PC-9 (cell line): ENCODE measurements at regions not wholly inside any gene's neighbourhood (a gene's known extent, or its start where the extent isn't known, plus 50 kb on each side); places are given as distances from the start of the nearest gene placed in this dataset.

Experiments
- BruUV-seq: library from RNA; stranded (reverse); fragments of 400-500 nt; replicated peaks from 2 replicates; lab custom pipeline; 2021; lab: Mats Ljungman, UMichigan
- CTCF ChIA-PET: fragments of 300-600 bp; sonication (Branson Sonifier 250); formaldehyde crosslinking; loops from one replicate; lab custom pipeline; 2022; ENCODE audit warnings: antibody characterized with exemption; lab: Charles Lee
- POLR2A ChIA-PET: fragments of 300-600 bp; sonication (Branson Sonifier 250); formaldehyde crosslinking; loops from one replicate; lab custom pipeline; 2022; ENCODE audit warnings: antibody characterized with exemption; ENCODE audit not compliant: unreplicated experiment; lab: Charles Lee
- DNase-seq, 2 experiments: peaks; one replicate each; pipeline versions ENCODE4 v3.0.0 to v3.0.0-alpha.2; 2015 to 2022; ENCODE audit warnings: mixed read lengths in 1 of 2
- H2AFZ ChIP-seq: fragments of 200-600 bp; sonication (generic); 2 replicates; pipeline ENCODE4 v1.8.1; 2017; ENCODE audit warnings: antibody characterized with exemption
- H3F3A ChIP-seq: fragments of 200-600 bp; sonication (generic); 2 replicates; pipeline ENCODE4 v1.8.1; 2017; ENCODE audit warnings: antibody characterized with exemption, mild to moderate bottlenecking, low read depth; ENCODE audit not compliant: insufficient read depth
- H3K27ac ChIP-seq: fragments of 200-600 bp; sonication (generic); 2 replicates; pipeline ENCODE4 v1.6.1; 2016; ENCODE audit warnings: mixed run types
- H3K27me3 ChIP-seq: fragments of 200-600 bp; sonication (generic); 2 replicates; pipeline ENCODE4 v1.6.1; 2016; ENCODE audit warnings: low read depth, mixed run types; ENCODE audit not compliant: insufficient read depth
- H3K36me3 ChIP-seq: fragments of 200-600 bp; sonication (generic); 2 replicates; pipeline ENCODE4 v1.6.1; 2016; ENCODE audit warnings: low read depth, mixed run types
- H3K4me1 ChIP-seq: fragments of 200-600 bp; sonication (generic); replicated peaks from 2 replicates; pipeline ENCODE4 v1.6.1; 2016; ENCODE audit warnings: mixed run types; ENCODE audit not compliant: insufficient read depth
- H3K4me2 ChIP-seq: fragments of 200-600 bp; sonication (generic); 2 replicates; pipeline ENCODE4 v1.6.1; 2017; ENCODE audit warnings: mixed run types
- H3K4me3 ChIP-seq: fragments of 200-600 bp; sonication (generic); 2 replicates; pipeline ENCODE4 v1.6.1; 2016; ENCODE audit warnings: mixed run types
- H3K79me2 ChIP-seq: fragments of 200-600 bp; sonication (generic); 2 replicates; pipeline ENCODE4 v1.6.1; 2017; ENCODE audit warnings: low read depth, mixed run types
- H3K9me2 ChIP-seq: fragments of 200-600 bp; sonication (generic); 2 replicates; pipeline ENCODE4 v1.8.1; 2017; ENCODE audit warnings: mild to moderate bottlenecking; ENCODE audit not compliant: insufficient read depth
- H3K9me3 ChIP-seq: fragments of 200-600 bp; sonication (generic); 2 replicates; pipeline ENCODE4 v1.8.1; 2016; ENCODE audit warnings: low read depth; ENCODE audit not compliant: insufficient read depth
- H4K20me1 ChIP-seq: fragments of 200-600 bp; sonication (generic); 2 replicates; pipeline ENCODE4 v1.8.1; 2017; ENCODE audit not compliant: insufficient read depth
- EZH2 ChIP-seq: fragments of 200-600 bp; sonication (generic); IDR thresholded peaks from 2 replicates; pipeline ENCODE4 v1.8.0; 2017; ENCODE audit warnings: antibody characterized with exemption, low read depth
- intact Hi-C: fragments of 100-400 bp; cut with micrococcal nuclease; formaldehyde crosslinking; loops from one replicate; pipeline ENCODE4 v1.10.0; 2022; ENCODE audit not compliant: unreplicated experiment
- TF ChIP-seq, protein P1 (sequence below): fragments of 200-600 bp; sonication (generic); conservative IDR thresholded peaks from 2 replicates; pipeline ENCODE4 v1.6.1; 2017; ENCODE audit warnings: mixed run types, antibody characterized with exemption, mild to moderate bottlenecking, moderate library complexity

- Histone ChIP-seq H3K36me3 (no peaks in the 10 kb centered on the region), H4K20me1 (no peaks in the 10 kb centered on the region), H3F3A (no peaks in the 10 kb centered on the region), H3K79me2 (no peaks in the 10 kb centered on the region), H3K4me2 (no peak overlapping the region), H3K27me3 (no peaks in the 10 kb centered on the region), H3K4me1 (no peaks in the 10 kb centered on the region), H3K9me2 (no peaks in the 10 kb centered on the region), H3K4me3 (no peak overlapping the region), H3K9me3 (no peaks in the 10 kb centered on the region), H2AFZ (no peak overlapping the region), H3K27ac (no peak overlapping the region)
- CTCF ChIA-PET: no interaction called here
- no peak for DNase-seq
- intact Hi-C loops: no loop called here
- POLR2A ChIA-PET: no interaction called here
- TF ChIP-seq, protein P1, sequence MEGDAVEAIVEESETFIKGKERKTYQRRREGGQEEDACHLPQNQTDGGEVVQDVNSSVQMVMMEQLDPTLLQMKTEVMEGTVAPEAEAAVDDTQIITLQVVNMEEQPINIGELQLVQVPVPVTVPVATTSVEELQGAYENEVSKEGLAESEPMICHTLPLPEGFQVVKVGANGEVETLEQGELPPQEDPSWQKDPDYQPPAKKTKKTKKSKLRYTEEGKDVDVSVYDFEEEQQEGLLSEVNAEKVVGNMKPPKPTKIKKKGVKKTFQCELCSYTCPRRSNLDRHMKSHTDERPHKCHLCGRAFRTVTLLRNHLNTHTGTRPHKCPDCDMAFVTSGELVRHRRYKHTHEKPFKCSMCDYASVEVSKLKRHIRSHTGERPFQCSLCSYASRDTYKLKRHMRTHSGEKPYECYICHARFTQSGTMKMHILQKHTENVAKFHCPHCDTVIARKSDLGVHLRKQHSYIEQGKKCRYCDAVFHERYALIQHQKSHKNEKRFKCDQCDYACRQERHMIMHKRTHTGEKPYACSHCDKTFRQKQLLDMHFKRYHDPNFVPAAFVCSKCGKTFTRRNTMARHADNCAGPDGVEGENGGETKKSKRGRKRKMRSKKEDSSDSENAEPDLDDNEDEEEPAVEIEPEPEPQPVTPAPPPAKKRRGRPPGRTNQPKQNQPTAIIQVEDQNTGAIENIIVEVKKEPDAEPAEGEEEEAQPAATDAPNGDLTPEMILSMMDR: no peak
- TF ChIP-seq EZH2: no peak
- no TSS peak for BruUV-seq
Measured at GRCh38 chr13:24065176-24065575, 95.3 kb upstream of the SPATA13 start.

DNA sequence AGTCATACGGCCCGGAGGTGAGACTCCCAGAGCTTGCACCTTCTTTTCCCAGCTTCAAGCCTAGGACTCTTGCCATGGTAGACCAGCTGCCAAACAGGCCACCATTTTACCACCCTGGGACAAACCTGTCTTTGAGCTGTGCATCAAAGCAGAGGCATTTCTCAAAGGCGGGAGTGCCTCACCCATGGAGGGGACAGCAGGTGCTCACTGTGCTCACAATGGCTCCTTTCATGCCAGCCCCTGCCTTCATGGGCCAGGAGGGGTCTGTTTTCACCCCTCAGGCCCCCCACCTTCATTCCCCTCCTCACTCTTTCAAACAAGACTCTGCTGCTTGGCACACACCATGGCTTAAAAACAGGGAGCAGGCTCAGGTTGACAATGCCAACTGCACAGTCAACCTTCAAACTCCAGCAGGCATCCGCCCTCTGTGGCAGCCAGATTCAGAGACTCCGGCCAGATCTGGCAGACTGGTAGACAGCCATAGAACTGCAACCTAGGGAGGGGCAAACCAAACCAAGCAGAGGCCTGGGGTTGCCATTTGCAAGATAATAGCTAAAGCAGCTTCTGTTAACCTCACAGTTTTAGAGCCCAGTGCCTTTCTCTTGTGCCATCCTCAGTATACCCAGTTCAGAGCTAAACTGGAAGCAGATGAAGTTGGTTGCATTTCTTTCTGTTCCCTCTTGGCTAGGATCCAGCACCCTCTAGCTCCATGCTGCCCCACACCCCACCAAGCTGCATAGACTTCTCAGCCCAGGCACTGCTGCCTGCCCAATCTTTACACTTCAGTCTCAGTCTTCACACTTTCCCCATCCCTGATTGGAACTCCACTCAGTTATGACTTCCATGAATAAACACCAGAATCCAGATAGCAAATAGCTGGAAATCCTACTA is 93.9 kb upstream of the SPATA13 start:
- ChIA-PET CTCF (no interaction called here), POLR2A (no interaction called here)
- H2AFZ ChIP-seq: no peak overlapping the region
- intact Hi-C loops: no loop called here
- DNase-seq: no peak
- H4K20me1 ChIP-seq: no peaks in the 10 kb centered on the region
- H3K9me3 ChIP-seq: no peaks in the 10 kb centered on the region
- TF ChIP-seq EZH2: no peak
- TF ChIP-seq, protein P1: no peak
- H3K79me2 ChIP-seq: no peaks in the 10 kb centered on the region
- no peak overlapping the region for H3K4me2 ChIP-seq
- no TSS peak for BruUV-seq
- H3K4me3 ChIP-seq: no peak overlapping the region
- H3K27me3 ChIP-seq: no peaks in the 10 kb centered on the region
- no peaks in the 10 kb centered on the region for H3K36me3 ChIP-seq
- H3K4me1 ChIP-seq: no peaks in the 10 kb centered on the region
- no peaks in the 10 kb centered on the region for H3K9me2 ChIP-seq
- no peak overlapping the region for H3K27ac ChIP-seq
- no peaks in the 10 kb centered on the region for H3F3A ChIP-seq

GRCh38 chr13:24068472-24068871 is 92.0 kb upstream of the SPATA13 start:
- TF ChIP-seq, protein P1: no peak
- TF ChIP-seq EZH2: no peak
- H3K4me1 ChIP-seq: no peaks in the 10 kb centered on the region
- no peaks in the 10 kb centered on the region for H3K9me3 ChIP-seq
- intact Hi-C loops: no loop called here
- no peak for DNase-seq
- BruUV-seq: no TSS peak
- no peak overlapping the region for H2AFZ ChIP-seq
- H3K36me3 ChIP-seq: no peaks in the 10 kb centered on the region
- no peak overlapping the region for H3K4me2 ChIP-seq
- no peaks in the 10 kb centered on the region for H3K9me2 ChIP-seq
- H4K20me1 ChIP-seq: no peaks in the 10 kb centered on the region
- no peaks in the 10 kb centered on the region for H3K79me2 ChIP-seq
- H3K27me3 ChIP-seq: no peaks in the 10 kb centered on the region
- ChIA-PET POLR2A (no interaction called here), CTCF (no interaction called here)
- H3K4me3 ChIP-seq: no peak overlapping the region
- no peaks in the 10 kb centered on the region for H3F3A ChIP-seq
- H3K27ac ChIP-seq: no peak overlapping the region
